Keratinocyte (primary cell): ENCODE measurements at regions not wholly inside any gene's neighbourhood (a gene's known extent, or its start where the extent isn't known, plus 50 kb on each side); places are given as distances from the start of the nearest gene placed in this dataset.

Source experiments
- DNase-seq: peaks from one replicate; pipeline ENCODE4 v3.0.0-alpha.2; 2011; ENCODE audit warnings: low read depth, missing footprints, low spot score
- FAIRE-seq: peaks from 2 replicates; lab custom pipeline; 2011; peaks lifted over from hg19 to GRCh38; lab: Jason Lieb, UNC
- H2AFZ ChIP-seq: 2 replicates; pipeline ENCODE4 v1.6.0; 2012; ENCODE audit warnings: low read length, control low read depth, inconsistent platforms; ENCODE audit not compliant: control insufficient read depth
- H3K27ac ChIP-seq: 2 replicates; pipeline ENCODE4 v1.5.1; 2011; ENCODE audit warnings: low read length; ENCODE audit not compliant: control insufficient read depth, insufficient read depth
- H3K27me3 ChIP-seq: 3 replicates; pipeline ENCODE4 v1.6.0; 2011; ENCODE audit warnings: low read length; ENCODE audit not compliant: control insufficient read depth, insufficient read depth; ENCODE audit errors: extremely low read depth
- H3K36me3 ChIP-seq, 2 experiments: 2 replicates in 1 of 2; 3 replicates in 1 of 2; pipeline ENCODE4 v1.5.1; 2011; ENCODE audit warnings: low read length in 2 of 2, mild to moderate bottlenecking in 1 of 2; ENCODE audit not compliant: control insufficient read depth in 2 of 2, insufficient read depth in 2 of 2; ENCODE audit errors: extremely low read depth in 1 of 2
- H3K4me1 ChIP-seq: 3 replicates; pipeline ENCODE4 v1.5.1; 2011; ENCODE audit warnings: low read length; ENCODE audit not compliant: control insufficient read depth, insufficient read depth; ENCODE audit errors: extremely low read depth
- H3K4me2 ChIP-seq: 3 replicates; pipeline ENCODE4 v1.6.0; 2011; ENCODE audit warnings: low read depth, low read length; ENCODE audit not compliant: control insufficient read depth, insufficient read depth; ENCODE audit errors: extremely low read depth
- H3K4me3 ChIP-seq, 3 experiments: fragments of 200-600 bp in 1 of 3; sonication (generic) in 1 of 3; 2 replicates in 2 of 3; 3 replicates in 1 of 3; pipeline ENCODE4 v1.5.1; 2011 to 2016; ENCODE audit warnings: low read length in 3 of 3, mild to moderate bottlenecking in 3 of 3, control low read depth in 2 of 3, inconsistent platforms in 1 of 3, low read depth in 1 of 3, mixed read lengths in 1 of 3, mixed run types in 1 of 3, moderate library complexity in 1 of 3; ENCODE audit not compliant: control insufficient read depth in 2 of 3, insufficient read depth in 2 of 3; ENCODE audit errors: extremely low read depth in 1 of 3
- H3K79me2 ChIP-seq: 2 replicates; pipeline ENCODE4 v1.6.0; 2012; ENCODE audit warnings: low read length; ENCODE audit not compliant: control insufficient read depth, insufficient read depth
- H3K9ac ChIP-seq: 3 replicates; pipeline ENCODE4 v1.6.0; 2011; ENCODE audit warnings: low read length; ENCODE audit not compliant: control insufficient read depth, insufficient read depth; ENCODE audit errors: extremely low read depth
- H3K9me1 ChIP-seq: 3 replicates; pipeline ENCODE4 v1.6.0; 2011; ENCODE audit warnings: low read length; ENCODE audit not compliant: control insufficient read depth, insufficient read depth; ENCODE audit errors: extremely low read depth
- H3K9me3 ChIP-seq: 2 replicates; pipeline ENCODE4 v1.5.1; 2012; ENCODE audit warnings: low read depth, low read length; ENCODE audit not compliant: control insufficient read depth
- H4K20me1 ChIP-seq: 3 replicates; pipeline ENCODE4 v1.6.0; 2011; ENCODE audit warnings: low read length; ENCODE audit not compliant: control insufficient read depth, insufficient read depth; ENCODE audit errors: extremely low read depth
- EZH2 ChIP-seq: IDR thresholded peaks from one replicate; pipeline ENCODE4 v1.6.1; 2012; ENCODE audit warnings: inconsistent platforms, mild to moderate bottlenecking, low read length, moderate library complexity
- dilution Hi-C: fragments of 300-500 bp; cut with MboI; formaldehyde crosslinking; loops from one replicate; pipeline ENCODE4 v1.7.0; 2020; ENCODE audit warnings: low sequenced_read_pairs; ENCODE audit not compliant: extremely low pct_ligation_motif_present
- TF ChIP-seq, protein P1 (sequence below), 3 experiments: IDR thresholded peaks in 1 of 3; conservative IDR thresholded peaks in 1 of 3; optimal IDR thresholded peaks in 1 of 3; 2 replicates in 2 of 3; 3 replicates in 1 of 3; pipeline versions ENCODE3 to v1.5.1; 2011; ENCODE audit warnings: low read length in 3 of 3, mild to moderate bottlenecking in 3 of 3, moderate library complexity in 2 of 3, control low read depth in 1 of 3, inconsistent platforms in 1 of 3; ENCODE audit not compliant: insufficient read depth in 2 of 3; ENCODE audit errors: extremely low read depth in 1 of 3

- no peaks in the 10 kb centered on the region for H3K79me2 ChIP-seq
- H3K36me3 ChIP-seq, result no peaks in the 10 kb centered on the region
- no peaks in the 10 kb centered on the region for H3K27me3 ChIP-seq
- DNase-seq (no peak), FAIRE-seq (no peak)
- no peak overlapping the region for H3K4me3 ChIP-seq
- H4K20me1 ChIP-seq, result no peaks in the 10 kb centered on the region
- H3K9me3 ChIP-seq, result no peaks in the 10 kb centered on the region
- H3K4me2 ChIP-seq, result no peak overlapping the region
- no peak overlapping the region for H3K27ac ChIP-seq
- H2AFZ ChIP-seq, result no peak overlapping the region
- TF ChIP-seq, protein P1, sequence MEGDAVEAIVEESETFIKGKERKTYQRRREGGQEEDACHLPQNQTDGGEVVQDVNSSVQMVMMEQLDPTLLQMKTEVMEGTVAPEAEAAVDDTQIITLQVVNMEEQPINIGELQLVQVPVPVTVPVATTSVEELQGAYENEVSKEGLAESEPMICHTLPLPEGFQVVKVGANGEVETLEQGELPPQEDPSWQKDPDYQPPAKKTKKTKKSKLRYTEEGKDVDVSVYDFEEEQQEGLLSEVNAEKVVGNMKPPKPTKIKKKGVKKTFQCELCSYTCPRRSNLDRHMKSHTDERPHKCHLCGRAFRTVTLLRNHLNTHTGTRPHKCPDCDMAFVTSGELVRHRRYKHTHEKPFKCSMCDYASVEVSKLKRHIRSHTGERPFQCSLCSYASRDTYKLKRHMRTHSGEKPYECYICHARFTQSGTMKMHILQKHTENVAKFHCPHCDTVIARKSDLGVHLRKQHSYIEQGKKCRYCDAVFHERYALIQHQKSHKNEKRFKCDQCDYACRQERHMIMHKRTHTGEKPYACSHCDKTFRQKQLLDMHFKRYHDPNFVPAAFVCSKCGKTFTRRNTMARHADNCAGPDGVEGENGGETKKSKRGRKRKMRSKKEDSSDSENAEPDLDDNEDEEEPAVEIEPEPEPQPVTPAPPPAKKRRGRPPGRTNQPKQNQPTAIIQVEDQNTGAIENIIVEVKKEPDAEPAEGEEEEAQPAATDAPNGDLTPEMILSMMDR (optimal IDR thresholded peaks at IDR 0.05 in 1 of 3, IDR thresholded peaks at IDR 0.05 in 1 of 3, conservative IDR thresholded peaks at IDR 0.05 in 1 of 3; ENCODE audit: extremely low read depth in 1 of 3, insufficient read depth in 2 of 3, low read length in 3 of 3), result no peak
- TF ChIP-seq EZH2, result no peak
- H3K9me1 ChIP-seq, result no peaks in the 10 kb centered on the region
- no peak overlapping the region for H3K9ac ChIP-seq
- no peaks in the 10 kb centered on the region for H3K4me1 ChIP-seq
- dilution Hi-C loops, result no loop called here
Observed at GRCh38 chr4:31983677-31984076, 1263.5 kb downstream of the PCDH7 start.

GRCh38 chr4:31984872-31985271 lies 1264.7 kb downstream of the PCDH7 start:
- TF ChIP-seq EZH2, result no peak
- TF ChIP-seq, protein P1 (optimal IDR thresholded peaks at IDR 0.05 in 1 of 3, IDR thresholded peaks at IDR 0.05 in 1 of 3, conservative IDR thresholded peaks at IDR 0.05 in 1 of 3; ENCODE audit: extremely low read depth in 1 of 3, insufficient read depth in 2 of 3, low read length in 3 of 3), result no peak
- Histone ChIP-seq H4K20me1 (no peaks in the 10 kb centered on the region), H3K27ac (no peak overlapping the region), H3K4me2 (no peak overlapping the region), H3K27me3 (no peaks in the 10 kb centered on the region), H3K9ac (no peak overlapping the region), H3K4me3 (no peak overlapping the region), H3K9me1 (no peaks in the 10 kb centered on the region), H3K9me3 (no peaks in the 10 kb centered on the region), H3K36me3 (no peaks in the 10 kb centered on the region), H3K79me2 (no peaks in the 10 kb centered on the region), H2AFZ (no peak overlapping the region), H3K4me1 (no peaks in the 10 kb centered on the region)
- FAIRE-seq (no peak), DNase-seq (no peak)
- dilution Hi-C loops, result no loop called here
